NCI-H1417 (cell line): ENCODE measurements at regions not wholly inside any gene's neighbourhood (a gene's known extent, or its start where the extent isn't known, plus 50 kb on each side); places are given as distances from the start of the nearest gene placed in this dataset.

Source experiments
- DNase-seq, 3 experiments: peaks; one replicate each; lab custom pipeline; 2025; lab: John Stamatoyannopoulos, UW

DNA sequence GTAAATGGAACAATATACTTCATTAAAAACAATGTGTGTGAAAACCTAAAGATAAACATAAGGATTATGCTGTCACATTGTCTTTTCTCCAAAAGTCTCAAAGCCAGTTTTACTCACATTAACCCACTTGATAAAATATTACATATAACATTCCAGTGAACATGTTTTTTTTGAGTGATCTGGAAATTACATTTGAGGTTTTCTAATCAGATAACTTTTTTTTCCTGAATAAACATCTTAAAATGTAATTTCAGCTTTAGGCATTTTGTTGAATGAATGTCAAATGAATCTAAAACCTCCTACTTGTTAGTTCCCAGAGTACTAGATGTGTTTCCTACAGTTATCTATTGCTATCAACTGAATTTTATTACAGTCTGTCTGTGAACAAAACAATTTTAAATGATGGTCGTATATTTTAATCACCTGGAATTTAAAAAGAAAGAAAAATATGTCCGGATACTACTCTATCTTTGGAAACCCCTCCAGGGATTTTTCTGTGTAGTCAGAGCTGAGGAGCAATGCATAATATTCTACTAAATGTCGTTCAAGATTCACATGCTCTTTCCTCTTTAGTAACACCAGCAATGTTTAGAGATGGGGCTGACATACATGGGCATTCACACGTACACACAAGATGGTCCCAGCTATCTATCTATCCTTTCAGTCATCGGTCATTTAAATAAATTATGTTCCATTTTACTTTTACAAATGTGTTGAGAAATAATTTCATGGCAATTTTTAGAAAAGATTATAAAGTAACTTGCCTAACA lies 283.9 kb downstream of the KLF12 start:
- no peak for DNase-seq

DNA sequence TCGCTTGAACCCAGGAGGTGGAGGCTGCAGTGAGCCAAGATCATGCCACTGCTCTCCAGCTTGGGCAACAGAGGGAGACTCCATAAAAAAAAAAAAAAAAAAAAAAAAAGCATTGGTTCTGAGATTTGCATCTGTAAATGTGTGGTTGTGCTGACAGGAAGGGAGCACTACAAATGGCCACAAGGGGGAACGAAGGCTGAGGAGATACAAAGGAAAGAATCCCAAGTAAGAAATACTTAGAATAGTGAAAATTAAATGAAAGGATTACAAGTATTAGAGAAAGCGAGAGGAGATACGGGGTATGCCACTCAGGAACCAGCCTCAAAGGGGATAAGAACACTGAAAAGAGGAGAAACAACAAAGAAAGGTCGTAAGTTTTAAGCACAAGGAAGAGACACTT lies 284.9 kb downstream of the KLF12 start:
- DNase-seq: peak in 2 of 3 experiments; percentile 15 to 58

DNA sequence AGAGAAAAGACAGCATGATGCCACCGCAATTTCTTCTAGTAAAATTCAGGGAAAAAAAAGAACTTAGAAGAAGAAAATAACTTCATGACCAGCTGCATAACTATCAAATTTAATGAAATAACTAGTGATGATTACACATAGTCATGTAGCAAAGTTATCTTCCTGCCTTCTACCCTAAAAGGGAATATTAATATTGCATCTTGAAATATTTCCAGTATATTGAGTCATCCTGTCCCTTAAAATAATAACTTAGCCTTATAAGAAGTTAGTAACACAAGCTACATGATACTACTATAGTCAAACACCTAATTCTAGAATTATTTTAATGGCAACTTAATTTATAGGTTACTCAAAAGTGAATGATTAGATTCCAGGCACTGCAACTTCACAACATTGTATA lies 289.2 kb downstream of the KLF12 start:
- no peak for DNase-seq

DNA sequence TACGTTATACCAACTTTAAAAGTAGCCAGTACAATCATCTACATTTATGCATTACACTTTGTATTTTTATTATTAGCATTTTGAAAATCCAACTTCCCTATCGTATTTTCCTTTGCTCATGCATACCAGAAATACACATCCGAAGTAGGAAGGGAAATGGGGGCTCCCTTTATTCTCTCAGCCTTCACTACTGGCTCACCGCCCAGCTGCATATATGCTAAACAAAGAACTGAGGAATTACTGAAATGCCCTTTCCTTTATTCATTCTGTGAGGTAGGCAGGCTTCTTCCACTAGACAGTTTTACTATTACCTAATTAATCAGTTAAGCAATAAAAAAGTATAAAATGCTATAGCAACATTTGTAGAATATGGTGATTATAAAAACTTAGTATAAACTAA lies 291.6 kb downstream of the KLF12 start:
- DNase-seq: no peak

DNA sequence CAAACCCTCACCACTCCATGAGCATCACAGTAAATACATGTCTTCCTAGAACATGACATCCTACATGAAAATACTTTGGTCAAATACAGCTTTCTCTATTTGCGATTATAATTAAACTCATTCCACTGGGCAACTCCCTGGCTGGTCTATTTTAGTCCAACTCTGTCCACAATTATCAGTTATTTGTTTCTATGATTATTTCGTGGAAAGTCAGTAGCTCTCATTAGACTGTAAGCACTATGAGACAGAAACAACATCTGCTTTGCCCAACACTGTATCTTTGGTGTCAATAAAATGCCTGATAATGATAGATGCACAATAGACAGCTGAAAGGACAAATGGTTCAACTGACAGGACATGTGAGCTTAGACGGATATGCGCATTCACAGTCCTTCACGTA lies 292.0 kb downstream of the KLF12 start:
- peak in 1 of 3 experiments; percentile 25 for DNase-seq

DNA sequence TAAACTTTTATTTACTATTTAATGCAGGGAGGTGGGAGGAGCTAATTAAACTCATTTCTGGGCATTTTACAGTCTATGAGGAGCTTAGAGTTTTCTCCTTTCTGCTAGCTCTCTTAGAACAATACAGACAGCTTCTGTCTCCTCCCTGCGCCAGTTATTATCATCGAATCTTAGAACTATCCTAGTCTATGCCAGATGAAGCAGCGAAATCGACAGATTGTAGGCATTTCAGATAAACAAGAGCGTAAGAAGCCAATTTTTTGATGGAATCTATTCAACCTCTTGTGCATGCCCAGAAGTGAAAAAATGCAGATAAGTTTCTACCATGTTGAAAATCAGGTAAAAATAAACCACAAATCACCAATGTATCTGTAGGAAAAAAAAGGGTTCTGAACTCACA lies 297.1 kb downstream of the KLF12 start:
- DNase-seq: no peak

DNA sequence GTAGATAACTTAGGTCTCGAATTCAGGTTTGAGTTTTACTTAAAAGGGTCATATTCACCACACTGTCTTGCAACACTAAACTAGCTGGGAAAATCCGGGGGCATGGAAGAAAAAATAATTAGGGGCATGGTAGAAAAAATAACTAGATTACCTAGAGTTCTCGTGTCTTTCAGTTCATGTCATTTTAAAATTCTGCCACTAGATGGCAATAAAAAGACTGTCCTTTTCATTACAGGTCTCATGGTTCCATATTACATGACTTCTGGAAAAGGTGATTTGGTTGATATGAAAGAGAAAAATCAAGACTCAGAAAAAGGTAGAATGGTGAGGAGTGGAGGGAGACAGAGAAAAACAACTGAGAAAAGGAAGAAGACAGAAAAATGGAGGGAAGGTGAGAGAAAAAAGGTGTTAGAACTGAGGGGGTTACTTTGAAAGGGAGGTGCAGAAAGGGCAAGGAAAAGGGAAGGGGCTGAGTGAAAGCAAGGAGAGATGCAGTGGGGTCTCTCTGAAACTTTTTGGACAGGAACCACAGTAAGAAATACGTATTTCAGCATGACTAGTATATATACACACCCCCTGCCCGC lies 299.0 kb downstream of the KLF12 start:
- peak; percentile 58 to 88 (median 74) for DNase-seq

DNA sequence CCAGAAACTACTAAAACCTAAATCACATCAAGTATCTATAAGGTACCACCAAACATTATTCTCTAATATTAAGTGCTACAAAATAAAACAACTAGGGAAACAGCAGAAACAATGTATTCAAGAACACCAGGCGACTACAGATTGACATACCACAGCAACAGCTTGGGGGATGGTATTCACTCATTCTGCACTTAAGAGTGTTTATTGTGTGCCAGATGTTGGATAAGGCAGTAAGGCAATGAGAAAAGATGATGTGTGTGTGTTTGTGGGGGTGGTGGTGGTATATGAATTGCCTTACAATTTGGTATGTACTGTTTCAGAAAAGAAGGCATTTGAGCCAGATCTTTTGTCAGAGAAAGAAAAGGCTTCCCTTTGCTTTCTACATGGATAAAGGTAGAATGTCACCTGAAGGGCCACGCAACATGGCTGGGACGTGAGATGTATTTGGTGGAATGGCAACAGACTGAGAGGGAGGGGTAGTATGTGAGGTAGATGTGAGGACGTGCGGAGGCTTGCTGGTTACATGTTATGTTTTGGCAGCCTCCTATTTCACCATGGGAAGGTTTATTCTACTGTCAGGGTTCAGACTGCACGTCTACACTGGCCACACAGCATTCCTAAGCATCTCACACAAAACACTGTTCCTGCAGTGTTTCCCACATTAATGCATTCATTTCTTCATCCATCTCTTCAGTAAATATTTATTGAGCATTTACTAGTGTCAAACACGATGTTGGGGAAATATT lies 300.7 kb downstream of the KLF12 start:
- peak in 1 of 3 experiments; percentile 20 for DNase-seq

DNA sequence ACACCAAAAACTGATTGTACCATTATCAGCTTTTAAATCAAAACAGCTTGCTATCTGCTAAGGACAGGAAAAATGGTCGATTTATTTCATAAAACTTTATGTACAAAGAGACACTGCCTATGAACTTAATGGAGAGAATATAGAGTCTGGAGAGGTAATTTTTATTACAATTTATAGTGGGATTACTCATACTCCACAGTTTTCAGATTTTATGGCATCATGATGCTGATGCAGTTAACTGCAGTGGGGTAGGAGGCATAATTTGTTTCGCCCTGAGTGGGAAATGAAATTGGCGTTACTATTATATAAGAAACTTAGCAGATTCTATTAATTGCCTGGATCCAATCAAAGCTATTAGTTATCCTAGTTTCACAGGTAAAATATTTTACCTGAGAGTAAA lies 301.4 kb downstream of the KLF12 start:
- no peak for DNase-seq

DNA sequence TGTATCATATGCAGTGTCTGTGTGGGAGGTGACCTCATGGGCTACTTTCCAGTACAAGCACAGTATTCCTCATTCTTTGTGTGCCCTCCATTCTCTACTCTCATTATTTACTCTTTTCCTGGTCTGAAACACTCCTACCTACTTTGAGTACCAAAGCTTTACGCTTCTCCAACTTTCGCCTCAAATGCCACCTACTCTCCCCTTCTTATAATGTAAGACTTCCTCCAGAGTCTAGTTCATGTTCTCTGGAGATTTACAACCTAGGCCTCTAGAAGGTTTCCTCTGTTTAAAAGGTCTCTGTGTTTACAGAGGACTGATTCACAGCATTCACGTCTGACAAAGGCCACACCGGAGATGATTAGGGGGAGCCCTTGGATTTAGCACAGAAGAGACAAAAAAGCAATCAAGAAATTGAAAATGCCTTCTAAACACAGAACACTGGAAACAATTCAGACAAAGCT lies 302.0 kb downstream of the KLF12 start:
- DNase-seq: peak in 2 of 3 experiments; percentile 12 to 46

DNA sequence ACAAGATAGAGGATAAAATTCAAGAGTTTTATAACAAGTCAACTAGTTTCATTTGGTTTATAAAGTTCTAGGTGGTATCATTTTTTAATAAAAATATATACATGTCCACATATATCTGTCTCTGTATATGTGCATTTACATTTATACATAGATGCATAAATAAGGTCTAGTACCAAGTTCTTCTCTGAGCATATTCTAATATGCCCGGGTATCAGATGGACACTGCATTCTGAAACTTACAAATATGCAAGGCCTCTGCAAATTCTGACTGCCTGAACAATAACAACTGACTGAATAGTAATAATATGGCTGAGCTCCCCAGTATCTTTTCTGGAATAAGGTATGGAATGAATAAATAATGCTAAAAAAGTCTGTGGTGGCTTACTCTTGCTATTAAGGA lies 304.8 kb downstream of the KLF12 start:
- no peak for DNase-seq

DNA sequence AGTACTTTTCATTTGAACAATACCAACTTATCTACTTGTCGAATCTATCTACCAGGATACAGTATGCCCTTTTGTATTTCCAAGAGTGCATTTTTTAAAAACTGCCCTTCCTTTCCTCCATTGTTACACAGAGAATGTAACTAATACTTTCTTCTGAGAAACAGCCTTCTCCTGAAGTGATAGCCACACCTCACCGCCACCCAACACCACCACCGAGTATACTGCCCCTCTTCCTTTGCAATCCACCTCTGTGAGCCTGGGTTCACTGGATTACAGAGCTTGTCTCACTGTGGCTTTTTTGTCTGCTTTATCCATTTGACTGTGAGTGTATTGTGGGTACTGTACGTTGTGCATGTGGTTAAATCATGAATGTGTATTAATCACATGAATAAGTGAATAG lies 305.4 kb downstream of the KLF12 start:
- no peak for DNase-seq

DNA sequence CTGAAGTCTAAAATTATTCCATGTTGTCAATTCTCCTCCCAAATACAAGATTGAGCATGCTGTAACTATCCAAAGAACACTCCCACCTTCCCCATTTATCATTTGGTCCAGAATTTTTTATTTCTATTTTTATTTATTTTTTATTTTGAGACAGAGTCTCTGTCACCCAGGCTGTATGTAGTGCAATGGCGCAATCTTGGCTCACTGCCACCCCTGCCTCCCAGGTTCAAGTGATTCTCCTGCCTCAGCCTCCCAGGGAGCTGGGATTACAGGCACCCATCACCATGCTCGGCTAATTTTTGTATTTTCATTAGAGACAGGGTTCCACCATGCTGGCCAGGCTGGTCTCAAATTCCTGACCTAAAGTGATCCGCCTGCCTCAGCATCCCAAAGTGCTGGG lies 306.8 kb downstream of the KLF12 start:
- no peak for DNase-seq

DNA sequence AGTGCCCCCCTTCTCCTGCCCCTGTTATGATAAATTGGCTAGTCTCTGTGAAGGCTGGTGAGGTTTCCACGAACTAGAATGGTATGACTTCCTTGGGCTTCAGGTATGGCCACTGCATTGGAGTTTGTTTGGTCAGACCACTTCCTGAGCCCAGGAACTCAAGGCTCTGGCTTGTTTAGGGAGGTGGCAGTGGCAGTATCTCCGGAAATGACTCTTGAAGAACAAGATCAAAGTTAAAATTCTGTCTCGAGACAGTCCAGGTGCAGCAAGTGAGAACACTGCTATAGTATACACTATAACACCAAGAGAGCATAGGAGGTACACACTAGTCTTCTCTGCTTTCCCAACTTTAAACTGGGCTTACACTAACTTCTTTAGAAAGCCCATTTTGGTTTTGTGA lies 309.1 kb downstream of the KLF12 start:
- DNase-seq: no peak

DNA sequence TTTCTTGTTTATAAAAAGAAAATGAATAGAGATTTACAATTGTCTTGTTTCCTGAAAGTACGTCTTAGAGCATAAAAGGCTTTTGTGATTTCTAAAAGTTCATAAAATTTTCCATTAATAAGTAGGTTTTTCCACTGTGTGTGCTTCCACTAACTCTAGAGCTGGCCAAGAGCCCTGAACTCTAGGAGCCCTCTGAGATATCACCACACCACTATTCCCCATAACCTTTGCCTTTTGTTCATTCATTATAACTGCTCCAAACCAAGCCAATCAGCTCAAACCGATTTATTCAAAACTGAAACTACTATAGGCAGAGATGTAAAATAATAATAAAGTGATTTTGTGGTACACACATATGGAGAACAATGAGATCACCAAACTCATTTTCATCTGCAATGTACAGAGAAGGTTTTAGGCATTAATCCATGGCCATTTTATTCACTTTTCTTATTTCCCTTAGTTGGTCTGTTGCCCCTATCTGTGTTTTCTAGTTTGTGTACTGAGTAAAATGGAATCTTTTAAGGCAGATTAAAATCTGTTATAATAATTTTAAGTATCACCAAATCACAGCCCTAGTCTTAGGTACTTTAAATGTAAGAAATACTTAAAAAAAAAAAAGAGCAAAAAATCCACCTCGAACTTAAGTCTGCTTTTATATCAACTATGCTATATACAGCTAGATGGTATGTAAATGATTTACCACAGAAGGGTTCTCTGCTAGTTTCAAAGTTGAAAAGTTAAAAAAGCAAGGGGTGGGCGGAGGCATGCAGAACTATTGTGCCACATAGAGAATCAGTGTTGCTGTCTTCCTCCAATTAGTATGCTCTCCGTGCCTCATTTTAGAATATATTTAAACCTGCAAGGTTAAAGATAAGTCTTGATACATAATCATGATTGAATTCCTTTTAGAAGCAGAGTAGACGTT lies 311.3 kb downstream of the KLF12 start:
- DNase-seq: no peak

DNA sequence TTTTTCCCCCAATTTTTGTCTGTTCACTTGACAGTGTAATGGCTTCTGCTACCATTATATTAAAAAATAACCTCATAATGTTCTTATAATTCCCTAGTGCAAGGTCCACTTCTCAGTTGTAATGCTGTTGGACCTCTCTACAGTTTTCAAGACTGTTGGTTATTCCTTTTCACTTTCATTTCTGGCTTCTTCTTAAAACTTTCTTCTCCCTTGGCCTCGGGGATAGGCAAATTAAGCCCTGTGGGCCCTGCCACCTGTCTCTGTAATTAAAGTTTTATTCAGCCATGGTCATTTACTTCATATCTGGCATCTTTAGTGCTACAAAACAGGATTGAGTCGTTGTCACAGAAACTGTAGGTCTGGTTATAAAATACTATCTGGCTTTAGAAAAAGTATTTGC lies 313.5 kb downstream of the KLF12 start:
- no peak for DNase-seq

DNA sequence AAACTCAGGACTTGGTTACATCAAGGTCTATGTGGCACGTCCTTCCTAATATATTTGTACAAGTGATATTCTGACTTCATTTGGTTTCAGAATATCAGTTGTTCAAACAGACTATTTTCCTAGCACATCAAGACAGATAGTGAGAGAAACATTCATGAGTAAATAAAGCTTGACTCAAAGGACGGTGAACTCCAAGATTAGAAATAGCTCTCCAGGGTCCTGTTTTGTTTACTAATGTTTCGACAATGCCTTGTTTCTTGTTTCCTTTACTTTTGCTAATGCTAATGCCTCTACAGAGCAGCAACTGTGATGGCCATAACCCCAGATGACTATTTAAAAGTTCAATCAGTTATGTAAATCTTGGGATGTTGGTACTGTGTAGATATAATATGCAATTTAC lies 313.9 kb downstream of the KLF12 start:
- DNase-seq: no peak

DNA sequence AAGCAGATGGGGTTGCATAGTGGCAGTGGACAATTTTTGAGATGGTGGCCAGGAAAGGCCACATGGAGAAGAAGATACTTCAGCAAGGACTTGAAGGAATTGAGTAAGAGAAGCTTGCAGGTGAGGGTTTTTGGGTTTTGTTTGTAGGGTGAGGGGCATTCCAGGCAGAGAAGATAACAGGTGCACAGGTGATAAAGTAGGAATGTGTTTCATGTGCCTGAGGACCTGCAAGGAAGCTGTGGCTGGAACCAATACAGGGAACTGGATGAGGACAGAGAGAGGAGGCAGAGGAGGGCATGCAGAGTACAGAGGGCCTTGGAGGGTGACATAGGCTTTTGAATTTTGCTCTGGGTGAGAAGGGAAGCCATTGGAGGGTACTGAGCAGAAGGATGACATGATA lies 314.5 kb downstream of the KLF12 start:
- DNase-seq: no peak

DNA sequence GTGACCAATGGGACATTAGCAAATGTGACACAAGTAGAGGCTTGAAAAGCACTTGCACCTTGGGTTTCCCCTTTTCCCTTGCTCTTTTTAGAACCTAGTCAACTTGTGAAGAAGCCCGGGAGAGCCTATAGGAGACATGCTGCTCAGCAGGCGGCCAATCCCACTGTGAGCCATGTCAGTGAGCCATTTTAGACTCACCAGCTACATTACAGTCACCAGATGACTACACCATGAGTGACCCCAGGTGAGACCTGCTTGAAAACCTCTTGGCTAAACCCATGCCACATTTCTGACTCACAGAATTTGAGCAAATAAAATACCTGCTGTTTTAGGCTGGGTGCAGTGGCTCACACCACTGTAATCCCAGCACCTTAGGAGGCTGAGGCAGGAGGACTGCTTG lies 317.5 kb downstream of the KLF12 start:
- DNase-seq: no peak

DNA sequence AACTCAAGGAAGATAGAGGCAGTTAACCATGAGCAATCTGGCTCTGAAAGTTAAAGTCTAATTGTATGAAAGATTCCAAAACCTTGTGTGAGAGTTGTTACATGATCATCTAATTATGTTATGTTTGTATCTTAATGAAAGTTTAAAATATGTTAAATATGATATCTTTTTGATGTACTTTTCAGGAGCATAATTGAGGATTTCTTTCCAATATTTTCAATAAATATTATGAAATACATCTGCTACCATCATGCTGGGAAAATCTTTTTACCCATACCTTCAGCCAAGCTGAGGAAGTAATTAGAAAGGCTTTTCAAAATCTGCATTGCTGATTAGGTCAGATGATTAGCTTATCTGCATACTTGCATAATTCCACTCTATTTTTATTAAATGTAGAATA lies 318.4 kb downstream of the KLF12 start:
- no peak for DNase-seq

DNA sequence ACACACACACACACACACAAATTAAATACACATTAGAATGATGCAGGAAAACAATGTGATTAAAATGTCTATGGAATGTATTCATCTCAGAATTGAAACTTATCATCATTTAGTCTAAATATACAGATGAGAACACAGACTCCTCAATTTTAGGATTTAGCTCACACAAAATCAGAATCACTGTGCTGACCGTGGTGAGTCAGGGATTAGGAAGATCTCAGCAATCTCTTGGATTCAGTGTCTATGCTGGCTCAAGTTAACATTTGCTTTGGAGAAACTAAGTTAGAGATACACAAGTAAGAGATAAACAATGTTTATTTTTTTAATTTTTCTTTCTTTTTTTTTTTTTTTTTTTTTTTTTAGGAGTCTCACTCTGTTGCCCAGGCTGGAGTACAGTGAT lies 323.6 kb downstream of the KLF12 start:
- no peak for DNase-seq

DNA sequence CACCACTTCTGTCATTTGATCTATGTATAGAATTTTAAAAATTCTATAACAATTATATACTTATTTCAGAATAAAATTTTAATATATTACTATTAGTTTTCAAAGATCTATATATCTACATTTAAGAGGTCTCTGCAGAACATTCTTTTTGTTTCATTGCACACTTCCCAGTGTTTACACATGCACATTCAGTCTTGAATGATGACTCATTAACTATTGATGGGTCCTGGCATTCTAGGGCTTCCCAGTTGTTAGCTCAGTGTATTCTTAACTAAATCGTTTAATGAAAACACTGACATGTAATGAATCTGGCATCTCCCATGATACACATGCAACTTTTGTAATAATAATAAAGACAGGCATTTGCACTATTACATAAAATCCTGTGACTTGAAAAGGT lies 324.6 kb downstream of the KLF12 start:
- DNase-seq: peak in 1 of 3 experiments; percentile 41
